ENCODE measurements at regions not wholly inside any gene's neighbourhood (a gene's known extent, or its start where the extent isn't known, plus 50 kb on each side); places are given as distances from the start of the nearest gene placed in this dataset.
A peak's percentile ranks its signal among the peaks of the same experiment; 100 is the strongest.

- Histone ChIP-seq H3K27ac (ENCODE audit: poor library complexity, severe bottlenecking) (no peak overlapping the region), H3K9me3 (ENCODE audit: severe bottlenecking) (peaks cover 3% of the 10 kb centered on the region), H3K27me3 (ENCODE audit: insufficient read depth, poor library complexity, severe bottlenecking) (no peaks in the 10 kb centered on the region), H3K4me3 (ENCODE audit: severe bottlenecking) (no peak overlapping the region), H3K4me1 (ENCODE audit: insufficient read depth, poor library complexity, severe bottlenecking) (peaks cover 16% of the 10 kb centered on the region), H3K36me3 (ENCODE audit: low read depth) (no peaks in the 10 kb centered on the region)
- no peak for TF ChIP-seq CTCF (IDR thresholded peaks at IDR 0.05; ENCODE audit: poor library complexity, severe bottlenecking)
- no peak for ATAC-seq (ENCODE audit: low read depth)
- no peak for DNase-seq (ENCODE audit: low spot score)
Measured at GRCh38 chr18:6621437-6621836, 108.1 kb upstream of the ARHGAP28 start.

- Histone ChIP-seq H3K27me3 (ENCODE audit: insufficient read depth, poor library complexity, severe bottlenecking) (no peaks in the 10 kb centered on the region), H3K9me3 (ENCODE audit: severe bottlenecking) (peaks cover 3% of the 10 kb centered on the region), H3K4me1 (ENCODE audit: insufficient read depth, poor library complexity, severe bottlenecking) (peaks cover 16% of the 10 kb centered on the region), H3K4me3 (ENCODE audit: severe bottlenecking) (no peak overlapping the region), H3K36me3 (ENCODE audit: low read depth) (no peaks in the 10 kb centered on the region), H3K27ac (ENCODE audit: poor library complexity, severe bottlenecking) (peak overlapping the region; percentile 69)
- DNase-seq (ENCODE audit: low spot score) (no peak), ATAC-seq (ENCODE audit: low read depth) (no peak)
- TF ChIP-seq CTCF (IDR thresholded peaks at IDR 0.05; ENCODE audit: poor library complexity, severe bottlenecking): no peak
Measured at GRCh38 chr18:6623278-6623677, 106.2 kb upstream of the ARHGAP28 start.

- H3K27ac ChIP-seq (ENCODE audit: poor library complexity, severe bottlenecking): peak overlapping the region; percentile 69
- DNase-seq (ENCODE audit: low spot score) (no peak), ATAC-seq (ENCODE audit: low read depth) (peak; percentile 95)
- H3K27me3 ChIP-seq (ENCODE audit: insufficient read depth, poor library complexity, severe bottlenecking): no peaks in the 10 kb centered on the region
- no peaks in the 10 kb centered on the region for H3K36me3 ChIP-seq (ENCODE audit: low read depth)
- no peak overlapping the region for H3K4me3 ChIP-seq (ENCODE audit: severe bottlenecking)
- peaks cover 21% of the 10 kb centered on the region for H3K4me1 ChIP-seq (ENCODE audit: insufficient read depth, poor library complexity, severe bottlenecking)
- TF ChIP-seq CTCF (IDR thresholded peaks at IDR 0.05; ENCODE audit: poor library complexity, severe bottlenecking): no peak
- peaks cover 3% of the 10 kb centered on the region for H3K9me3 ChIP-seq (ENCODE audit: severe bottlenecking)
Measured at GRCh38 chr18:6624271-6624660, 105.2 kb upstream of the ARHGAP28 start.

- Histone ChIP-seq H3K27me3 (ENCODE audit: insufficient read depth, poor library complexity, severe bottlenecking) (no peaks in the 10 kb centered on the region), H3K4me3 (ENCODE audit: severe bottlenecking) (no peak overlapping the region), H3K36me3 (ENCODE audit: low read depth) (no peaks in the 10 kb centered on the region), H3K9me3 (ENCODE audit: severe bottlenecking) (peaks cover 3% of the 10 kb centered on the region), H3K4me1 (ENCODE audit: insufficient read depth, poor library complexity, severe bottlenecking) (peaks cover 22% of the 10 kb centered on the region), H3K27ac (ENCODE audit: poor library complexity, severe bottlenecking) (peak overlapping the region; percentile 69)
- no peak for TF ChIP-seq CTCF (IDR thresholded peaks at IDR 0.05; ENCODE audit: poor library complexity, severe bottlenecking)
- DNase-seq (ENCODE audit: low spot score): no peak
- peak; percentile 42; the same call in 2 of the 3 replicates for ATAC-seq (ENCODE audit: low read depth)
Measured at GRCh38 chr18:6624661-6625311, 104.7 kb upstream of the ARHGAP28 start.

- Histone ChIP-seq H3K36me3 (ENCODE audit: low read depth) (no peaks in the 10 kb centered on the region), H3K27me3 (ENCODE audit: insufficient read depth, poor library complexity, severe bottlenecking) (no peaks in the 10 kb centered on the region), H3K27ac (ENCODE audit: poor library complexity, severe bottlenecking) (peak overlapping the region; percentile 69), H3K4me3 (ENCODE audit: severe bottlenecking) (no peak overlapping the region), H3K9me3 (ENCODE audit: severe bottlenecking) (peaks cover 3% of the 10 kb centered on the region), H3K4me1 (ENCODE audit: insufficient read depth, poor library complexity, severe bottlenecking) (peaks cover 26% of the 10 kb centered on the region)
- no peak for DNase-seq (ENCODE audit: low spot score)
- TF ChIP-seq CTCF (IDR thresholded peaks at IDR 0.05; ENCODE audit: poor library complexity, severe bottlenecking): no peak
- ATAC-seq (ENCODE audit: low read depth): no peak
Measured at GRCh38 chr18:6625481-6625880, 104.0 kb upstream of the ARHGAP28 start.

Measured in RWPE2 (cell line).